ENCODE measurements at regions not wholly inside any gene's neighbourhood (a gene's known extent, or its start where the extent isn't known, plus 50 kb on each side); places are given as distances from the start of the nearest gene placed in this dataset.

GRCh38 chr6:1547785-1548184 is 61.9 kb upstream of the FOXC1 start:
- Histone ChIP-seq H3K9me3 (ENCODE audit: control insufficient read depth in 4 of 4, insufficient read depth in 3 of 4, low read length in 3 of 4) (peaks cover 0 to 3% (median 1%) of the 10 kb centered on the region in 4 donors), H3K36me3 (ENCODE audit: control insufficient read depth in 4 of 4, insufficient read depth in 4 of 4, low read length in 4 of 4) (no peaks in the 10 kb centered on the region), H3K4me1 (ENCODE audit: control insufficient read depth in 5 of 5, insufficient read depth in 5 of 5, low read length in 5 of 5) (no peaks in the 10 kb centered on the region), H3K9ac (ENCODE audit: insufficient read depth in 1 of 2, low read length in 2 of 2) (no peak overlapping the region), H3K27me3 (ENCODE audit: control insufficient read depth in 3 of 3, insufficient read depth in 3 of 3, low read length in 2 of 3) (no peaks in the 10 kb centered on the region), H3K27ac (ENCODE audit: low read depth in 1 of 2, low read length in 1 of 2) (no peak overlapping the region), H3K4me3 (no peak overlapping the region)
- DNase-seq (no peak), ATAC-seq (ENCODE audit: insufficient read depth, low FRiP score) (no peak)
- WGBS, 2 donors = 88 to 90% methylated on average over 8 of the region's 8 CpGs
- TF ChIP-seq, protein P1, sequence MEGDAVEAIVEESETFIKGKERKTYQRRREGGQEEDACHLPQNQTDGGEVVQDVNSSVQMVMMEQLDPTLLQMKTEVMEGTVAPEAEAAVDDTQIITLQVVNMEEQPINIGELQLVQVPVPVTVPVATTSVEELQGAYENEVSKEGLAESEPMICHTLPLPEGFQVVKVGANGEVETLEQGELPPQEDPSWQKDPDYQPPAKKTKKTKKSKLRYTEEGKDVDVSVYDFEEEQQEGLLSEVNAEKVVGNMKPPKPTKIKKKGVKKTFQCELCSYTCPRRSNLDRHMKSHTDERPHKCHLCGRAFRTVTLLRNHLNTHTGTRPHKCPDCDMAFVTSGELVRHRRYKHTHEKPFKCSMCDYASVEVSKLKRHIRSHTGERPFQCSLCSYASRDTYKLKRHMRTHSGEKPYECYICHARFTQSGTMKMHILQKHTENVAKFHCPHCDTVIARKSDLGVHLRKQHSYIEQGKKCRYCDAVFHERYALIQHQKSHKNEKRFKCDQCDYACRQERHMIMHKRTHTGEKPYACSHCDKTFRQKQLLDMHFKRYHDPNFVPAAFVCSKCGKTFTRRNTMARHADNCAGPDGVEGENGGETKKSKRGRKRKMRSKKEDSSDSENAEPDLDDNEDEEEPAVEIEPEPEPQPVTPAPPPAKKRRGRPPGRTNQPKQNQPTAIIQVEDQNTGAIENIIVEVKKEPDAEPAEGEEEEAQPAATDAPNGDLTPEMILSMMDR (IDR thresholded peaks at IDR 0.05; ENCODE audit: control extremely low read depth, extremely low read depth) = no peak

GRCh38 chr6:1551249-1551648 is 58.5 kb upstream of the FOXC1 start:
- H3K27ac ChIP-seq (ENCODE audit: low read depth in 1 of 2, low read length in 1 of 2) = no peak overlapping the region
- no peak for DNase-seq
- peaks cover 0 to 4% (median 1%) of the 10 kb centered on the region in 4 donors for H3K9me3 ChIP-seq (ENCODE audit: control insufficient read depth in 4 of 4, insufficient read depth in 3 of 4, low read length in 3 of 4)
- TF ChIP-seq, protein P1 (IDR thresholded peaks at IDR 0.05; ENCODE audit: control extremely low read depth, extremely low read depth) = no peak
- no peaks in the 10 kb centered on the region for H3K27me3 ChIP-seq (ENCODE audit: control insufficient read depth in 3 of 3, insufficient read depth in 3 of 3, low read length in 2 of 3)
- no peak for ATAC-seq (ENCODE audit: insufficient read depth, low FRiP score)
- no peak overlapping the region for H3K4me3 ChIP-seq
- no peak overlapping the region for H3K9ac ChIP-seq (ENCODE audit: insufficient read depth in 1 of 2, low read length in 2 of 2)
- peaks cover 0 to 3% (median 0%) of the 10 kb centered on the region in 5 donors for H3K4me1 ChIP-seq (ENCODE audit: control insufficient read depth in 5 of 5, insufficient read depth in 5 of 5, low read length in 5 of 5)
- H3K36me3 ChIP-seq (ENCODE audit: control insufficient read depth in 4 of 4, insufficient read depth in 4 of 4, low read length in 4 of 4) = no peaks in the 10 kb centered on the region
- WGBS, 2 donors = 86 to 90% methylated on average over 2 of the region's 2 CpGs

DNA sequence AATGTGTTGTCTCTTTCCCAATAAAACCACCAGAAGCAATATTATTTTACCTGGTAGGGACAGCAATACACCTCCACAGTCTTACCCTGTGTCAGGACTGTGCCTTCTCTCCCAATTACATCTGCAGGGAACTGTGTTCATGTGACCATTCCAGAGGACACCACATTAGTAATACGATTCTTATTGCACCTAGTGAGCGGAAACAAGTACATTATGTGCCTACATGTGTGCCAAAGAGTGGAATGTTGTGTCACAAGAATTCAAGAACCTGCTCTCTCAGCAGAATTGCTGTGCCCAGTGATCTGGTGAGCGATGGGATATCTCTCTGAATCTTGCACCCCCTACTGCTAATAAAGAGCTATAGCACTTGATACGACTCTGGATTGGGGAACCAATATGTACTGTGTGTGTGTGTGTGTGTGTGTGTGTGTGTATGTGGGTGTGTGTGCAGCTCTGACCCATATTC is 57.4 kb upstream of the FOXC1 start:
- Histone ChIP-seq H3K27me3 (ENCODE audit: control insufficient read depth in 3 of 3, insufficient read depth in 3 of 3, low read length in 2 of 3) (no peaks in the 10 kb centered on the region), H3K9me3 (ENCODE audit: control insufficient read depth in 4 of 4, insufficient read depth in 3 of 4, low read length in 3 of 4) (peaks cover 0 to 4% (median 1%) of the 10 kb centered on the region in 4 donors), H3K4me1 (ENCODE audit: control insufficient read depth in 5 of 5, insufficient read depth in 5 of 5, low read length in 5 of 5) (peaks cover 0 to 3% (median 0%) of the 10 kb centered on the region in 5 donors), H3K27ac (ENCODE audit: low read depth in 1 of 2, low read length in 1 of 2) (no peak overlapping the region), H3K9ac (ENCODE audit: insufficient read depth in 1 of 2, low read length in 2 of 2) (no peak overlapping the region), H3K4me3 (no peak overlapping the region), H3K36me3 (ENCODE audit: control insufficient read depth in 4 of 4, insufficient read depth in 4 of 4, low read length in 4 of 4) (no peaks in the 10 kb centered on the region)
- no peak for DNase-seq
- no peak for ATAC-seq (ENCODE audit: insufficient read depth, low FRiP score)
- TF ChIP-seq, protein P1 (IDR thresholded peaks at IDR 0.05; ENCODE audit: control extremely low read depth, extremely low read depth) = no peak
- WGBS, 2 donors = 64 to 73% methylated on average over 4 of the region's 4 CpGs

DNA sequence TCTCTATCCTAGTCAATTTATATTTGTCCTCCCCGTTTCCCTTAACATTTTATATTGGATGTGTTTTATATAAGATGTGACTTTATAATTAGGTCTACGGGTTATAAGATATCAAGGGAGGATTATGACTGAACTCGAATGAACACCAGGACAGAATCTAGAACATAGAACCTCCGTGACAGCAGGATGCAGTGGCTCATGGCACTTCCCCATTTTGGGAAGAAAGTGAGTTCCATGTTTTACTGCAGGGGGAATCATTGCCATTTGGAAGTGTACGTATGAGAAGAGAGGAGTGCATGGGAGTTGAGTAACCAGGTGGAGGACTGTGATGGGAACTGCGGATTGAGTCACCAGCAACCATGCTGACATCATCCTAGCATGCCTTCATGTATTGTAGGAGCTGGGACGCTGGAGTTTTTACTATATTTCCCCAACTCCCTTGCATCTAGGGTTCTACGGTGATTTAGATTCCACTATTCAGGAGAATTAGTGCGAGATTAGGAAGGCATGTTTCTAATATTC is 56.1 kb upstream of the FOXC1 start:
- Histone ChIP-seq H3K9me3 (ENCODE audit: control insufficient read depth in 4 of 4, insufficient read depth in 3 of 4, low read length in 3 of 4) (peaks cover 0 to 8% (median 1%) of the 10 kb centered on the region in 4 donors), H3K27me3 (ENCODE audit: control insufficient read depth in 3 of 3, insufficient read depth in 3 of 3, low read length in 2 of 3) (no peaks in the 10 kb centered on the region), H3K36me3 (ENCODE audit: control insufficient read depth in 4 of 4, insufficient read depth in 4 of 4, low read length in 4 of 4) (no peaks in the 10 kb centered on the region), H3K4me3 (no peak overlapping the region), H3K27ac (ENCODE audit: low read depth in 1 of 2, low read length in 1 of 2) (no peak overlapping the region), H3K9ac (ENCODE audit: insufficient read depth in 1 of 2, low read length in 2 of 2) (no peak overlapping the region), H3K4me1 (ENCODE audit: control insufficient read depth in 5 of 5, insufficient read depth in 5 of 5, low read length in 5 of 5) (peaks cover 0 to 3% (median 0%) of the 10 kb centered on the region in 5 donors)
- ATAC-seq (ENCODE audit: insufficient read depth, low FRiP score) (no peak), DNase-seq (no peak)
- TF ChIP-seq, protein P1 (IDR thresholded peaks at IDR 0.05; ENCODE audit: control extremely low read depth, extremely low read depth) = no peak
- WGBS, 2 donors = 83 to 88% methylated on average over 9 of the region's 9 CpGs

Measured in lung (tissue), 11 donors.